Astrocyte (in vitro differentiated cells and primary cell): ENCODE measurements at regions not wholly inside any gene's neighbourhood (a gene's known extent, or its start where the extent isn't known, plus 50 kb on each side); places are given as distances from the start of the nearest gene placed in this dataset.

Experiments
- CTCF ChIP-seq: IDR thresholded peaks from 2 replicates; pipeline ENCODE4 v1.5.1; 2011; ENCODE audit warnings: low read depth, mild to moderate bottlenecking, inconsistent platforms, low read length, moderate library complexity; ENCODE audit not compliant: insufficient read depth
- EZH2 ChIP-seq: IDR thresholded peaks from 2 replicates; pipeline ENCODE4 v1.6.1; 2012; ENCODE audit warnings: mild to moderate bottlenecking, low read length, inconsistent platforms; ENCODE audit not compliant: insufficient read depth

GRCh38 chr10:128241023-128241422, 114.8 kb upstream of the MKI67 start:
- TF ChIP-seq CTCF = no peak
- no peak for TF ChIP-seq EZH2
